NCI-H2081 treated with DMSO at 0.1 percent for 48 hours (cell line): ENCODE measurements at regions not wholly inside any gene's neighbourhood (a gene's known extent, or its start where the extent isn't known, plus 50 kb on each side); places are given as distances from the start of the nearest gene placed in this dataset.
"Not testable (repeated sequence)": the region's sequence is repeated elsewhere in the genome, so short reads cannot be mapped to it uniquely, and the experiment has no call there.

Experiments
- DNase-seq: peaks from one replicate; lab custom pipeline; 2025; lab: John Stamatoyannopoulos, UW

GRCh38 chr2:176976736-176977685 is 235.6 kb upstream of the HNRNPA3 start:
- no peak for DNase-seq

DNA sequence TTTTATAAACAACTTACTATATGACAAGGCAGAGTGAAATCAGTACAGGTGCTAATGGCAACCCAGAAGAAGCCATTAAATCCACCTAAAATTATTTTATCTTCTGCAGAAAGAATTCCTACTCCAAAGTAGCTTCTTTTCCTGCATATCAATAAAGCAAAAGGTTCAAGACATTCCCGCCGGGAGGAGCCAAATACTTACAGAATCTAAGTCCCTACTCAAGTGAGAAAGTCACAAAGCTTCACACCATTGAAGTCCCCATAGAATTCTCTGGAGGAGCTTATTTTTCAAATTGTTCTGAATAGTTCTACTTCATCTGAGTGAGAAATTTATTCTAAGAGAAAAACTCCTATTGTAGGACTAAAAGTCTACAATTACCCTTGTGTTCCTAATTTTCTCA is 233.7 kb upstream of the HNRNPA3 start:
- DNase-seq, result no peak

- DNase-seq, result no peak
These were observed 232.4 kb upstream of the HNRNPA3 start for GRCh38 chr2:176979981-176980710.

GRCh38 chr2:176984987-176985386 is 227.6 kb upstream of the HNRNPA3 start:
- no peak for DNase-seq

DNA sequence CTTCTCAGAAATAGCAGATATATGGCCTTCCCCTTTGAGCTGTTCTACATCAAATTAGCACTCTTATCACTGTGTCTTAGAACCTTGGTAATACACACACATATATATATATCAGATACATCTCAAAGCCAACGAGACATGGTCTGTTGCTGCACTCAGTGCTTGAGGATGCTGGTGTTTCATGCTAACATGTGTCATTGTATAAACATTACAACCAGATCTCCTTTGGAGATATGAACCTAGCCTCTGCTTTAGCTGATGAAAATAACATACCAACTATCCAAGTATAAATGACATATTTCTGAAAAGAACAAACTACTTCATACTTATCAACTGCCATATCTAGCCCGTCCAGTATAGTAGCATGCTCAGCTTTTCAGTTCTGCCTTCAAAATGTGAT is 226.7 kb upstream of the HNRNPA3 start:
- no peak for DNase-seq

DNA sequence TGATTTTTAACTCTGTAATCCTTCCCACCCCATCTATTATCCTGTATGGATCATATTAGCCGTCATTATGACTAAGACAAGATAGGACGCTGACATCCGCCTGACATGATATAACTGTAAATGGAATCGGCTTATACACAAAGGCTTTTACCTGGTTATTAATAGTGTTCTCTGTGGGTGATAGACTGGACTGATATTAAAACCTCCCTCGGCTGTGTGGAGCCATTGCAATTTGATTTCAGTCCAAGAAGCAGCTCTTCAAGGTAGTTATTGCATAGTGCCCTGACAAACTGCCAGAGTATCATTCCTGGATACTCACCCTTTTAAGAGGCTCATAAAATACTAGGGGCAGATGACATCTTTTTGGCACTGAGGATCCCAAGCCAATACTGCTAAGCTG is 226.1 kb upstream of the HNRNPA3 start:
- DNase-seq, result no peak

- no peak for DNase-seq
These were observed 221.2 kb upstream of the HNRNPA3 start for GRCh38 chr2:176991411-176991810.

- no peak for DNase-seq
These were observed 215.4 kb upstream of the HNRNPA3 start for GRCh38 chr2:176997074-176997791.

DNA sequence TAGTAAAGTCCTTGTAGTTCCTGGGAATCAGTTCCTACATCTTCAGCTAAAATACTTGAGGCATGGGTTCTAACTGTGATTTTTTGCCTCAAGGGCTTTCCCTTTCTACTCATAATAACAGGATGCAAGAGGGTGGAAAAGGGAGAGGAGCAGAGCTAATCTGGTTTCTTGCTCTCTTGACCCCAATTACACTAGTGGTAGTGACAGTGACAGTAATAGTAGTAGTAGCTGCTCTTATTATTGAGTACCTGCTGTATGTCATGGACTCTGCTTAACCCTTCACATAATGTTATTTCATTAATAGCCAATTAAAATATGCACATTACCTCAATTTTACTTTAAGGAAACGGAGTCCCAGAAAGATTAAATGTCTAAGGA is 214.8 kb upstream of the HNRNPA3 start:
- no peak for DNase-seq

DNA sequence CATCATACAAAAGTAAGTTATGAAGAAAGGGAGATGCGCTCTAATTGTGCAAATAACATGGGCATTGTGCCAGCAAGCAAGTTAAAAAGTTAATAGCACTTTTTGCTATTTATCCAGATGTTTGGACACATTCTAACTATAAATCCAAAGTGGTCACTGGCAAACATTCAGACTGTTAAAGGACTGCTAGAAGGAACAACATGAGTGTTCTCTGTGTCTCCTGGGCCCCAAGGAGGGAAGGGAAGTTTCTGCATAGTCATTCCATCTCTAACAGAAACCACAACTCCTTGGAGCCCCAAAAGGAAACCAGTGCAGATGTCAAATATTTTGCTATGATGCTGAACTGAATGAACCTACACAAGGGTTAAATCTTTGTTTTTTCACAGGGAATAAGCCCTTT is 213.3 kb upstream of the HNRNPA3 start:
- DNase-seq, result no peak

GRCh38 chr2:177000061-177000714 is 212.4 kb upstream of the HNRNPA3 start:
- DNase-seq, result no peak

- DNase-seq, result no peak
These were observed 211.9 kb upstream of the HNRNPA3 start for GRCh38 chr2:177000715-177001072.

GRCh38 chr2:177001334-177001733 is 211.3 kb upstream of the HNRNPA3 start:
- DNase-seq, result no peak

- DNase-seq, result no peak
These were observed 209.6 kb upstream of the HNRNPA3 start for GRCh38 chr2:177002983-177003382.

DNA sequence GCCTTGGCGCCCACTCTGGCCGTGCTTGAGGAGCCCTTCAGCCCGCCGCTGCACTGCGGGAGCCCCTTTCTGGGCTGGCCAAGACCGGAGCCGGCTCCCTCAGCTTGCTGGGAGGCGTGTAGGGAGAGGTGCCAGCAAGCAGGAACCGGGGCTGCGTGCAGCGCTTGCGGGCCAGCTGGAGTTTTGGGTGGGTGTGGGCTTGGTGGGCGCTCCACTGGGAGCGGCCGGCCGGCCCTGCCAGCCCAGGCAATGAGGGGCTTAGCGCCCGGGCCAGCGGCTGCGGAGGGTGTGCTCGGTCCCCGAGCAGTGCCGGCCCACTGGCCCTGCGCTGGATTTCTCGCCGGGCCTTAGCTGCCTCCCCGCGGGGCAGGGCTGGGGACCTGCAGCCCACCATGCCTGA is 204.9 kb upstream of the HNRNPA3 start:
- DNase-seq, result not testable (repeated sequence)

DNA sequence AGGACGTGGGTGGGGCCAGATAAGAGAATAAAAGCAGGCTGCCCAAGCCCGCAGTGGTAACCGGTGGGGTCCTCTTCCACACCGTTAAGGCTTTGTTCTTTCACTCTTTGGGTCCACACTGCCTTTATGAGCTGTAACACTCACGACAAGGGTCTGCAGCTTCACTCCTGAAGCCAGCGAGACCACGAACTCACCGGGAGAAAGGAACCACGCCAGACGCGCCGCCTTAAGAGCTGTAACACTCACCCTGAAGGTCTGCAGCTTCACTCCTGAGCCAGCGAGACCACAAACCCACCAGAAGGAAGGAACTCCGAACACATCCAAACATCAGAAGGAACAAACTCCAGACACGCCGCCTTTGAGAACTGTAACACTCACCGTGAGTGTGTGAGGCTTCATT is 203.9 kb upstream of the HNRNPA3 start:
- DNase-seq, result not testable (repeated sequence)

- DNase-seq, result no peak
These were observed 202.4 kb upstream of the HNRNPA3 start for GRCh38 chr2:177010146-177010545.

DNA sequence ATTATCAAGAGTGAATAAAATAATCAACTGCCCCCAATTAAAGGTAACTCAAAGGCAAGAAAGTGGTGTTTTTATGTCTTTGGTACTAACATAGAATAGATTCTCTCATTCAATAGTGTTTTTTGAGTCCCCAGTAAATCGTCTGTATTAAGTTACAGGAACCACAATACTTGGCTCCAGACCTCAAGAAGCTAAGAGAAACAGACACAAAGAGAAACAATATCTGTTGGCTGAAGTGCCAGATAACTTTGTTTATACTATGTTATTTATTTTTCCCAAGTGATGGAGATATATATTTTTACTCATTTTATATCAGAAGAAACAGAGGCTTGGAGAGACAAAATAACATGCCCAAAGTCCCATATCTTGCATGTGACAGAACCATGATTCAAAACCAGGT is 201.7 kb upstream of the HNRNPA3 start:
- DNase-seq, result no peak

- DNase-seq, result no peak
These were observed 197.6 kb upstream of the HNRNPA3 start for GRCh38 chr2:177014946-177015345.

- DNase-seq, result no peak
These were observed 197.2 kb upstream of the HNRNPA3 start for GRCh38 chr2:177015356-177015923.

DNA sequence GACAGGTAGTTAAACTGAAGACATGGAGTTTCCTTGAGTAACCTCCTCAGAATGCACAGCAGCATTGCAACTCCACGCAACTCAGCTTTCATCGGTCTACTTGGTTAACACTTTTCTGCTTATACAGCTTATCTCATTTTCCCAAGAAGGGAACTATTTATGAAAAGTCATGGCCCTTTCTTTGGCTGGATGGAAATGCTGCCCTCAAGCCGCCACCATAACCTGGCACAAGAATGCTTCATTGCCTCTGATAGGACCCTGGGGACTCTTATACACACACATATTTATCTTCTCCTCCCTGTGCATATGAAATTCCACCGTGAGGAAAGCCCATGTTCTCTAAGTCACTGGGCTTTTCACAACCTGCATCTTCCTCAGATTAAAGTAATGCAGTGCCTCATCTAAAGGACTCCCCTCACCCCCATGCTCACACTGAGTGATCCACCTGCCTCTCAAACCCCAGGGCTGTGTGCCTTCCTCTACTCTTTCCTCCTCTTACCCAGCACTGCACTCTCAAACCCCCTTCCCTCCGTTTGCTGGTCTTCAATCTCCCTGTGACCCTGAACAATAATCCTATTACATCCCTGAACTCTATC is 192.0 kb upstream of the HNRNPA3 start:
- no peak for DNase-seq
